Gastroesophageal sphincter (tissue), 4 donors: ENCODE measurements at regions not wholly inside any gene's neighbourhood (a gene's known extent, or its start where the extent isn't known, plus 50 kb on each side); places are given as distances from the start of the nearest gene placed in this dataset.

Experiments
- ATAC-seq: fragments of 150-250 bp; one replicate; pipeline ENCODE4 v1.9.1; 2016; ENCODE audit warnings: mild to moderate bottlenecking, moderate library complexity
- H3K27ac ChIP-seq, 4 donors: fragments of 200-600 bp; sonication (generic) in 3 of 4; 1 replicate in 3 of 4; 2 replicates in 1 of 4; pipeline ENCODE4 v1.5.1; 2016 to 2019
- H3K27me3 ChIP-seq: fragments of 200-600 bp; sonication (generic); one replicate; pipeline ENCODE4 v1.5.1; 2019
- H3K36me3 ChIP-seq, 2 donors: fragments of 200-600 bp; sonication (generic); one replicate each; pipeline ENCODE4 v1.5.1; 2019; ENCODE audit warnings: control low read depth in 1 of 2
- H3K4me1 ChIP-seq, 3 donors: fragments of 200-600 bp; sonication (generic); 1 replicate in 2 of 3; 2 replicates in 1 of 3; pipeline ENCODE4 v1.5.1; 2016 to 2019; ENCODE audit warnings: control low read depth in 2 of 3
- H3K4me3 ChIP-seq, 2 donors: fragments of 200-600 bp; sonication (generic); one replicate each; pipeline ENCODE4 v1.5.1; 2019; ENCODE audit warnings: mild to moderate bottlenecking in 1 of 2, moderate library complexity in 1 of 2
- H3K9me3 ChIP-seq, 3 donors: fragments of 200-600 bp; sonication (generic); one replicate each; pipeline ENCODE4 v1.5.1; 2017 to 2019; ENCODE audit warnings: control low read depth in 2 of 3
- EP300 ChIP-seq: sonication (generic); formaldehyde crosslinking; IDR thresholded peaks from one replicate; pipeline ENCODE4 v1.6.1; 2017; ENCODE audit warnings: antibody characterized with exemption, mild to moderate bottlenecking
- POLR2A ChIP-seq, 2 donors: fragments of 450-650 bp; IDR thresholded peaks; one replicate each; pipeline ENCODE4 v1.6.1; 2017; ENCODE audit warnings: antibody characterized with exemption in 2 of 2, mild to moderate bottlenecking in 2 of 2, moderate library complexity in 1 of 2
- POLR2AphosphoS5 ChIP-seq: sonication (generic); formaldehyde crosslinking; IDR thresholded peaks from one replicate; pipeline ENCODE4 v1.6.1; 2017; ENCODE audit warnings: antibody characterized with exemption
- WGBS, 2 donors: methylation state at CpG; one replicate each; pipeline ENCODE4 v1.1.5; 2018; ENCODE audit warnings: low coverage in 1 of 2; 5-methylcytosine and 5-hydroxymethylcytosine counted together
- TF ChIP-seq, protein P1 (sequence below), 4 experiments: fragments of 200-600 bp in 2 of 4; fragments of 450-650 bp in 2 of 4; sonication (generic) in 1 of 4; IDR thresholded peaks; one replicate each; pipeline ENCODE4 v1.5.1; 2017 to 2019; ENCODE audit warnings: antibody characterized with exemption in 4 of 4, mild to moderate bottlenecking in 2 of 4, moderate library complexity in 2 of 4

DNA sequence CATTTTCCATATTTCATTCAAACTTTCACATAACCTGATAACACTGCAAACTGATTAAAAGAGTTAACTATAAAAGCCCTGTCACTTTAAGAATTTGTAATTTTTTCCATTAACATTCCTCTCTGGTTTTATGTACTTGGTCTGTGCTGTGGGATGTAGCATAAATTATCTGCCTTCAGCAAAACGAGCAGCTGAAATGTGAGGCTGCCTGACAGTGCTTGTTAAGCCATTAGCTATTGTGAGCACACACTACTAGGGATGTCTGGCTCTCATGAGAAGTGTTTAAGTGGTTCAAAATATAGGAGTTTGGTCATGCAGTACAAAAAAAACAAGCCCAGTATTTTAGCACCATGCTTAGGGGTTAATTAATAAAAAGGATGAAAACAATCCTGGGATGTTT lies 63.0 kb downstream of the HOXA1 start:
- H3K4me1 ChIP-seq, result peaks cover 0 to 23% (median 5%) of the 10 kb centered on the region in 3 donors
- ATAC-seq, result no peak

DNA sequence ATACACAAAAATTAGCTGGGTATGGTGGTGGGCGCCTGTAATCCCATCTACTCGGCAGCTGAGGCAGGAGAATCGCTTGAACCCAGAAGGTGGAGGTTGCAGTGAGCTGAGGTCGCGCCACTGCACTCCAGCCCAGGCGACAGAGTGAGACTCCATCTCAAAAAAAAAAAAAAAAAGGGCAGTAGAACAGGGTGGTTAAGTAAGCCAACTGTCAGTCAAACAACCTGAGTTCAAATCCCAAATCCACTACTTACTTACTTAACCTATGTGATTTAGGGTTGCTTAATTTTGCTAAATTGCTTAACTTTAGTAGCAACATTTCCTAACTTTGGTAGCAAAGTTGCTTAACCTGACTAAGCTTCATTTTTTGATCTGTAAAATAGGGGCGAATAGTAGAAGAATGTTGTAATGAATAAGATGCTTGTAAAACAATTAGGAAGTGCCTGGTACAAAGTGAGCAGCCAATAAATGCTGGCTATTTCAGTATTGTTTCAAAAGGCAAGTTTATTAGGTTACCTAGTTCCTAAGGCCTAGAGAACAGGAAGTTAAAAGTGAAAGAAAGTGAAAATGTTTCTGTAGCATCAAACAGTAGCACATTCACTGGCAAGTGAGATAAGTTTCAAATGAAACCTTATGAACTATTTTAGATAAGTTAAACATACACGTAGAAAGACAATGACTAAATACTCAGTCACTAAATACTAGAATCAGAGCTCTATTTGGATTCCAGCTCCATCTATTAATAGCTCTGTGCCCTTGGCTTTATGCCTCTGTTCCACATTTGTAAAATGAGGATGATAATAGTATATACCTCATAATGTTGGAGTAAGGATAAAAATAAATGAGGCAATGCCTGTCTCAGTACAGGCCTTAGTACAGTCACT lies 64.3 kb downstream of the HOXA1 start:
- 55 to 57% methylated on average over 4 to 5 of the region's 8 CpGs for WGBS, 2 donors
- peak; percentile 84 for ATAC-seq
- TF ChIP-seq EP300 (no peak), POLR2A (IDR thresholded peaks at IDR 0.05) (no peak), POLR2AphosphoS5 (no peak)
- TF ChIP-seq, protein P1, sequence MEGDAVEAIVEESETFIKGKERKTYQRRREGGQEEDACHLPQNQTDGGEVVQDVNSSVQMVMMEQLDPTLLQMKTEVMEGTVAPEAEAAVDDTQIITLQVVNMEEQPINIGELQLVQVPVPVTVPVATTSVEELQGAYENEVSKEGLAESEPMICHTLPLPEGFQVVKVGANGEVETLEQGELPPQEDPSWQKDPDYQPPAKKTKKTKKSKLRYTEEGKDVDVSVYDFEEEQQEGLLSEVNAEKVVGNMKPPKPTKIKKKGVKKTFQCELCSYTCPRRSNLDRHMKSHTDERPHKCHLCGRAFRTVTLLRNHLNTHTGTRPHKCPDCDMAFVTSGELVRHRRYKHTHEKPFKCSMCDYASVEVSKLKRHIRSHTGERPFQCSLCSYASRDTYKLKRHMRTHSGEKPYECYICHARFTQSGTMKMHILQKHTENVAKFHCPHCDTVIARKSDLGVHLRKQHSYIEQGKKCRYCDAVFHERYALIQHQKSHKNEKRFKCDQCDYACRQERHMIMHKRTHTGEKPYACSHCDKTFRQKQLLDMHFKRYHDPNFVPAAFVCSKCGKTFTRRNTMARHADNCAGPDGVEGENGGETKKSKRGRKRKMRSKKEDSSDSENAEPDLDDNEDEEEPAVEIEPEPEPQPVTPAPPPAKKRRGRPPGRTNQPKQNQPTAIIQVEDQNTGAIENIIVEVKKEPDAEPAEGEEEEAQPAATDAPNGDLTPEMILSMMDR (IDR thresholded peaks at IDR 0.05), result no peak
- no peaks in the 10 kb centered on the region for H3K36me3 ChIP-seq
- H3K4me3 ChIP-seq, result no peak overlapping the region
- peaks cover 0 to 23% (median 5%) of the 10 kb centered on the region in 3 donors for H3K4me1 ChIP-seq
- peak overlapping the region; percentile 59 to 76 (median 68) for H3K27ac ChIP-seq
- H3K27me3 ChIP-seq, result no peaks in the 10 kb centered on the region
- no peaks in the 10 kb centered on the region for H3K9me3 ChIP-seq

More for the DNA sequence above, 63.0 kb downstream of the HOXA1 start:
- Histone ChIP-seq H3K27ac (no peak overlapping the region), H3K27me3 (no peaks in the 10 kb centered on the region), H3K4me3 (no peak overlapping the region), H3K36me3 (no peaks in the 10 kb centered on the region), H3K9me3 (no peaks in the 10 kb centered on the region)
- TF ChIP-seq POLR2A (IDR thresholded peaks at IDR 0.05) (no peak), POLR2AphosphoS5 (no peak), EP300 (no peak)
- TF ChIP-seq, protein P1 (IDR thresholded peaks at IDR 0.05), result no peak
- 0 to 50% methylated on average over 1 of the region's 1 CpG for WGBS, 2 donors

DNA sequence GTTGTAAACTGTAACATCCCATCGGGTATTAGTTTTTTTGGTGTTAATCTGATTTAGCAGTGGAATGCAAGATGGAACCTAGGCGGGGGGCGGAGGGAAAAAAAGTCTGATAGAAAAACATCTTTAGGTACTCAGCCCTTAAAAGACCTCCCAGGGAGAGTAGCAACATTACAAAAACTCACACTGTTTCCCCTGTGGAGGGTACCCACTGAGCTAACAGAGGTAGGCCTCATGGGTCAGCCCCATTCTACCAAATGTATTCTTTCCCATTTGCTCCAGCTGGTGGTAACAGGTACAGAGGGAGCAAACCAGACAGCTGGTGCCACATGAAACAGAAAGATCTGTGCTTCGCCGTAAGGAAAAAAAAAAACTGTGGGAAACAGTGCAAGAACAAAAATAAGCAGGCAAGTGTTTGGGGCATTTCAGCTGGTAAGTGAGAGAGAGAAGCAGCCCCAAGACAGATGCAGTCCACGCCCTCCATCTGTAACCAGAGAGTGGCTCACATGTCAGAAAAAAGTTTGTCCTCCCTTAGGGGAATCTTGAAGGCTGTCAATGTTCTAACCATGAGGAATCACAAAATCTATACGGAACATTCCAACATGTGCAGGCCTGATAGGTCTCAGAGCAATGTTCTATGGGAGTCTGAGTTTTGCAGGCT lies 65.3 kb downstream of the HOXA1 start:
- H3K9me3 ChIP-seq, result no peaks in the 10 kb centered on the region
- TF ChIP-seq EP300 (no peak), POLR2A (IDR thresholded peaks at IDR 0.05) (no peak), POLR2AphosphoS5 (no peak)
- TF ChIP-seq, protein P1 (IDR thresholded peaks at IDR 0.05), result no peak
- H3K27ac ChIP-seq, result no peak overlapping the region
- no peak overlapping the region for H3K4me3 ChIP-seq
- WGBS, 2 donors, result 94 to 100% methylated on average over 5 to 6 of the region's 7 CpGs
- no peaks in the 10 kb centered on the region for H3K36me3 ChIP-seq
- ATAC-seq, result no peak
- peaks cover 0 to 23% (median 5%) of the 10 kb centered on the region in 3 donors for H3K4me1 ChIP-seq
- no peaks in the 10 kb centered on the region for H3K27me3 ChIP-seq

DNA sequence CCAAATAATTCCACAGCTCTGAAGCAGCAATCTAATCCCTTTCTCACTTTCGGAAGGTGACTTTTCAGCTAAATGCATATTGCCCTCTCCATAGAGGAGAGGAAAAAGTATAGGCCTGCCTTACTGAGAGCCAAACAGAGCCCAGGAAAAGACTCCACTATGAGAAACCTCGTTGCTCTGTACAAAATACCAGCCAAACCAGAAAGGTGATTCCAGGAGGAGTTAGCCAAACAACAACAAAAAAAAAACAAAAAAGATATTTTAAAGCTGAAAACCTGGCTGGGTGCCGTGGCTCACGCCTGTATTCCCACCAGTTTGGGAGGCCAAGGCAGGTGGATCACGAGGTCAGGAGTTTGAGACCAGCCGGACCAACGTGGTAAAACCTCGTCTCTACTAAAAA lies 70.5 kb downstream of the HOXA1 start:
- Histone ChIP-seq H3K27me3 (no peaks in the 10 kb centered on the region), H3K27ac (no peak overlapping the region), H3K9me3 (no peaks in the 10 kb centered on the region), H3K36me3 (no peaks in the 10 kb centered on the region), H3K4me3 (no peak overlapping the region), H3K4me1 (no peaks in the 10 kb centered on the region)
- 90 to 92% methylated on average over 6 to 8 of the region's 8 CpGs for WGBS, 2 donors
- TF ChIP-seq EP300, result no peak
- TF ChIP-seq, protein P1 (IDR thresholded peaks at IDR 0.05), result no peak
- no peak for TF ChIP-seq POLR2AphosphoS5
- ATAC-seq, result no peak
